ENCODE measurements at regions not wholly inside any gene's neighbourhood (a gene's known extent, or its start where the extent isn't known, plus 50 kb on each side); places are given as distances from the start of the nearest gene placed in this dataset.

- H3K4me3 Mint-ChIP-seq: no peak overlapping the region
- H3K36me3 Mint-ChIP-seq: no peaks in the 10 kb centered on the region
- peaks cover 0 to 4% (median 1%) of the 10 kb centered on the region in 4 donors for H3K4me1 Mint-ChIP-seq
- DNase-seq: no peak
- peaks cover 0 to 3% (median 0%) of the 10 kb centered on the region in 5 donors for H3K27me3 Mint-ChIP-seq
- H3K27ac Mint-ChIP-seq: no peak overlapping the region
- POLR2A ChIA-PET: no interaction called here
- H3K9me3 Mint-ChIP-seq: no peaks in the 10 kb centered on the region
- no peak for ATAC-seq
Measured at GRCh38 chr6:87901613-87902012, 146.0 kb upstream of the SPACA1 start.

GRCh38 chr6:87900160-87900698 is 147.4 kb upstream of the SPACA1 start:
- Mint-ChIP-seq H3K4me3 (no peak overlapping the region), H3K27me3 (peaks cover 0 to 2% (median 0%) of the 10 kb centered on the region in 5 donors), H3K4me1 (peaks cover 0 to 3% (median 0%) of the 10 kb centered on the region in 4 donors), H3K36me3 (no peaks in the 10 kb centered on the region), H3K9me3 (no peaks in the 10 kb centered on the region), H3K27ac (no peak overlapping the region)
- POLR2A ChIA-PET: no interaction called here
- ATAC-seq (no peak), DNase-seq (no peak)

- Mint-ChIP-seq H3K36me3 (no peaks in the 10 kb centered on the region), H3K27ac (no peak overlapping the region), H3K27me3 (peaks cover 0 to 2% (median 0%) of the 10 kb centered on the region in 5 donors), H3K9me3 (no peaks in the 10 kb centered on the region), H3K4me3 (no peak overlapping the region), H3K4me1 (no peaks in the 10 kb centered on the region)
- DNase-seq (no peak), ATAC-seq (no peak)
- POLR2A ChIA-PET: no interaction called here
Measured at GRCh38 chr6:87899499-87900147, 148.0 kb upstream of the SPACA1 start.

- ATAC-seq (no peak), DNase-seq (no peak)
- POLR2A ChIA-PET: no interaction called here
- H3K27ac Mint-ChIP-seq: no peak overlapping the region
- no peaks in the 10 kb centered on the region for H3K4me1 Mint-ChIP-seq
- H3K4me3 Mint-ChIP-seq: no peak overlapping the region
- no peaks in the 10 kb centered on the region for H3K27me3 Mint-ChIP-seq
- no peaks in the 10 kb centered on the region for H3K9me3 Mint-ChIP-seq
- no peaks in the 10 kb centered on the region for H3K36me3 Mint-ChIP-seq
Measured at GRCh38 chr6:87897663-87898062, 150.0 kb upstream of the SPACA1 start.

- H3K9me3 Mint-ChIP-seq: no peaks in the 10 kb centered on the region
- no peaks in the 10 kb centered on the region for H3K36me3 Mint-ChIP-seq
- no peak overlapping the region for H3K27ac Mint-ChIP-seq
- H3K4me3 Mint-ChIP-seq: no peak overlapping the region
- ATAC-seq (no peak), DNase-seq (no peak)
- peaks cover 0 to 3% (median 0%) of the 10 kb centered on the region in 5 donors for H3K27me3 Mint-ChIP-seq
- POLR2A ChIA-PET: no interaction called here
- H3K4me1 Mint-ChIP-seq: no peaks in the 10 kb centered on the region
Measured at GRCh38 chr6:87897013-87897412, 150.6 kb upstream of the SPACA1 start.

GRCh38 chr6:87887266-87887665 is 160.4 kb upstream of the SPACA1 start:
- H3K27ac Mint-ChIP-seq: no peak overlapping the region
- no peaks in the 10 kb centered on the region for H3K9me3 Mint-ChIP-seq
- peaks cover 0 to 6% (median 1%) of the 10 kb centered on the region in 5 donors for H3K27me3 Mint-ChIP-seq
- no peak for DNase-seq
- no peaks in the 10 kb centered on the region for H3K4me1 Mint-ChIP-seq
- peaks cover 0 to 4% (median 0%) of the 10 kb centered on the region in 3 donors for H3K36me3 Mint-ChIP-seq
- ATAC-seq: no peak
- no peak overlapping the region for H3K4me3 Mint-ChIP-seq
- POLR2A ChIA-PET: no interaction called here

- Mint-ChIP-seq H3K9me3 (peaks cover 0 to 3% (median 0%) of the 10 kb centered on the region in 9 donors), H3K36me3 (peaks cover 0 to 4% (median 2%) of the 10 kb centered on the region in 3 donors), H3K4me1 (no peaks in the 10 kb centered on the region), H3K27me3 (peaks cover 0 to 18% (median 5%) of the 10 kb centered on the region in 5 donors), H3K4me3 (no peak overlapping the region), H3K27ac (no peak overlapping the region)
- ATAC-seq (no peak), DNase-seq (no peak)
- POLR2A ChIA-PET: no interaction called here
Measured at GRCh38 chr6:87884203-87884602, 163.4 kb upstream of the SPACA1 start.

GRCh38 chr6:87881342-87881895 is 166.2 kb upstream of the SPACA1 start:
- POLR2A ChIA-PET: no interaction called here

GRCh38 chr6:87879132-87879861 is 168.3 kb upstream of the SPACA1 start:
- Mint-ChIP-seq H3K9me3 (peaks cover 0 to 3% (median 0%) of the 10 kb centered on the region in 9 donors), H3K27ac (no peak overlapping the region), H3K36me3 (peaks cover 0 to 2% (median 0%) of the 10 kb centered on the region in 3 donors), H3K27me3 (peaks cover 2 to 45% (median 14%) of the 10 kb centered on the region in 5 donors), H3K4me1 (no peaks in the 10 kb centered on the region), H3K4me3 (no peak overlapping the region)
- DNase-seq: no peak
- no peak for ATAC-seq
- POLR2A ChIA-PET: no interaction called here

More at GRCh38 chr6:87881342-87881895, 166.2 kb upstream of the SPACA1 start:
- ATAC-seq: no peak
- Mint-ChIP-seq H3K36me3 (peaks cover 0 to 3% (median 2%) of the 10 kb centered on the region in 3 donors), H3K27me3 (peaks cover 0 to 31% (median 4%) of the 10 kb centered on the region in 5 donors), H3K4me3 (no peak overlapping the region), H3K9me3 (peaks cover 0 to 3% (median 0%) of the 10 kb centered on the region in 9 donors), H3K27ac (no peak overlapping the region), H3K4me1 (no peaks in the 10 kb centered on the region)
- no peak for DNase-seq

GRCh38 chr6:87875781-87876180 is 171.9 kb upstream of the SPACA1 start:
- peaks cover 2 to 38% (median 17%) of the 10 kb centered on the region in 5 donors for H3K27me3 Mint-ChIP-seq
- no peak overlapping the region for H3K27ac Mint-ChIP-seq
- no peak overlapping the region for H3K4me3 Mint-ChIP-seq
- no peaks in the 10 kb centered on the region for H3K36me3 Mint-ChIP-seq
- H3K9me3 Mint-ChIP-seq: no peaks in the 10 kb centered on the region
- POLR2A ChIA-PET: no interaction called here
- ATAC-seq: no peak
- DNase-seq: no peak
- no peaks in the 10 kb centered on the region for H3K4me1 Mint-ChIP-seq

GRCh38 chr6:87873556-87873955 is 171.5 kb upstream of the AKIRIN2 start:
- Mint-ChIP-seq H3K27ac (no peak overlapping the region), H3K27me3 (peaks cover 3 to 28% (median 18%) of the 10 kb centered on the region in 5 donors), H3K4me1 (no peaks in the 10 kb centered on the region), H3K4me3 (no peak overlapping the region), H3K9me3 (no peaks in the 10 kb centered on the region), H3K36me3 (no peaks in the 10 kb centered on the region)
- no peak for DNase-seq
- POLR2A ChIA-PET: no interaction called here
- no peak for ATAC-seq

- no peaks in the 10 kb centered on the region for H3K9me3 Mint-ChIP-seq
- H3K27ac Mint-ChIP-seq: no peak overlapping the region
- no peak overlapping the region for H3K4me3 Mint-ChIP-seq
- POLR2A ChIA-PET: no interaction called here
- DNase-seq (no peak), ATAC-seq (no peak)
- no peaks in the 10 kb centered on the region for H3K4me1 Mint-ChIP-seq
- H3K27me3 Mint-ChIP-seq: peaks cover 6 to 39% (median 22%) of the 10 kb centered on the region in 5 donors
- H3K36me3 Mint-ChIP-seq: no peaks in the 10 kb centered on the region
Measured at GRCh38 chr6:87870556-87870955, 168.5 kb upstream of the AKIRIN2 start.

Data from naive thymus-derived CD8-positive, alpha-beta T cell (primary cell).